GM23248 (cell line): ENCODE measurements at regions not wholly inside any gene's neighbourhood (a gene's known extent, or its start where the extent isn't known, plus 50 kb on each side); places are given as distances from the start of the nearest gene placed in this dataset.
A peak's percentile ranks its signal among the peaks of the same experiment; 100 is the strongest.
"Not testable (repeated sequence)": the region's sequence is repeated elsewhere in the genome, so short reads cannot be mapped to it uniquely, and the experiment has no call there.

Experiments used
- DNase-seq: peaks from one replicate; pipeline ENCODE4 v3.0.0-alpha.2; 2015
- H2AFZ ChIP-seq: fragments of 200-600 bp; sonication (generic); 2 replicates; pipeline ENCODE4 v1.6.1; 2016; ENCODE audit warnings: antibody characterized with exemption
- H3F3A ChIP-seq: fragments of 200-600 bp; sonication (generic); 2 replicates; pipeline ENCODE4 v1.6.1; 2016; ENCODE audit warnings: mild to moderate bottlenecking, antibody characterized with exemption, mixed run types; ENCODE audit not compliant: insufficient read depth
- H3K27ac ChIP-seq: fragments of 200-600 bp; sonication (generic); 2 replicates; pipeline ENCODE4 v1.5.1; 2016; ENCODE audit warnings: mild to moderate bottlenecking
- H3K27me3 ChIP-seq: fragments of 200-600 bp; sonication (generic); replicated peaks from 2 replicates; pipeline ENCODE4 v1.6.1; 2016; ENCODE audit warnings: mild to moderate bottlenecking; ENCODE audit not compliant: insufficient read depth
- H3K36me3 ChIP-seq: fragments of 200-600 bp; sonication (generic); 2 replicates; pipeline ENCODE4 v1.6.1; 2016; ENCODE audit warnings: low read depth, mild to moderate bottlenecking
- H3K4me1 ChIP-seq: fragments of 200-600 bp; sonication (generic); 2 replicates; pipeline ENCODE4 v1.6.1; 2016; ENCODE audit warnings: mild to moderate bottlenecking; ENCODE audit not compliant: insufficient read depth
- H3K4me2 ChIP-seq: fragments of 200-600 bp; sonication (generic); one replicate; pipeline ENCODE4 v1.6.1; 2016; ENCODE audit warnings: mild to moderate bottlenecking; ENCODE audit not compliant: unreplicated experiment
- H3K4me3 ChIP-seq: fragments of 200-600 bp; sonication (generic); 2 replicates; pipeline ENCODE4 v1.5.1; 2016; ENCODE audit warnings: mild to moderate bottlenecking
- H3K79me2 ChIP-seq: fragments of 200-600 bp; sonication (generic); 2 replicates; pipeline ENCODE4 v1.6.1; 2016; ENCODE audit warnings: mild to moderate bottlenecking; ENCODE audit not compliant: insufficient read depth
- H3K9ac ChIP-seq: fragments of 200-600 bp; sonication (generic); 2 replicates; pipeline ENCODE4 v1.6.1; 2016; ENCODE audit warnings: mild to moderate bottlenecking
- H3K9me2 ChIP-seq: fragments of 200-600 bp; sonication (generic); 2 replicates; pipeline ENCODE4 v1.6.1; 2016; ENCODE audit warnings: mixed run types, mild to moderate bottlenecking, moderate library complexity; ENCODE audit not compliant: insufficient read depth
- H3K9me3 ChIP-seq: fragments of 200-600 bp; sonication (generic); one replicate; pipeline ENCODE4 v1.6.1; 2017; ENCODE audit warnings: low read depth
- H4K20me1 ChIP-seq: fragments of 200-600 bp; sonication (generic); 2 replicates; pipeline ENCODE4 v1.6.0; 2016; ENCODE audit not compliant: insufficient read depth
- EZH2 ChIP-seq: fragments of 200-600 bp; sonication (generic); IDR thresholded peaks from 2 replicates; pipeline ENCODE4 v1.6.1; 2018; ENCODE audit warnings: antibody characterized with exemption, mild to moderate bottlenecking; ENCODE audit not compliant: insufficient read depth, poor library complexity, severe bottlenecking
- EZH2phosphoT487 ChIP-seq: fragments of 200-600 bp; sonication (generic); IDR thresholded peaks from 2 replicates; pipeline ENCODE4 v1.6.1; 2018; ENCODE audit warnings: antibody characterized with exemption, moderate library complexity, mild to moderate bottlenecking, low read depth; ENCODE audit not compliant: insufficient read depth
- WGBS, 2 experiments: methylation state at CpG; one replicate each; pipeline ENCODE4 v1.1.6; 2015 to 2017; ENCODE audit warnings: low lambda C conversion rate in 2 of 2, low coverage in 1 of 2; ENCODE audit errors: missing lambda C conversion rate in 2 of 2; 5-methylcytosine and 5-hydroxymethylcytosine counted together
- in situ Hi-C: fragments of 300-500 bp; cut with MboI; formaldehyde crosslinking; loops from 2 replicates; pipeline ENCODE4 v1.15.0; 2020

DNA sequence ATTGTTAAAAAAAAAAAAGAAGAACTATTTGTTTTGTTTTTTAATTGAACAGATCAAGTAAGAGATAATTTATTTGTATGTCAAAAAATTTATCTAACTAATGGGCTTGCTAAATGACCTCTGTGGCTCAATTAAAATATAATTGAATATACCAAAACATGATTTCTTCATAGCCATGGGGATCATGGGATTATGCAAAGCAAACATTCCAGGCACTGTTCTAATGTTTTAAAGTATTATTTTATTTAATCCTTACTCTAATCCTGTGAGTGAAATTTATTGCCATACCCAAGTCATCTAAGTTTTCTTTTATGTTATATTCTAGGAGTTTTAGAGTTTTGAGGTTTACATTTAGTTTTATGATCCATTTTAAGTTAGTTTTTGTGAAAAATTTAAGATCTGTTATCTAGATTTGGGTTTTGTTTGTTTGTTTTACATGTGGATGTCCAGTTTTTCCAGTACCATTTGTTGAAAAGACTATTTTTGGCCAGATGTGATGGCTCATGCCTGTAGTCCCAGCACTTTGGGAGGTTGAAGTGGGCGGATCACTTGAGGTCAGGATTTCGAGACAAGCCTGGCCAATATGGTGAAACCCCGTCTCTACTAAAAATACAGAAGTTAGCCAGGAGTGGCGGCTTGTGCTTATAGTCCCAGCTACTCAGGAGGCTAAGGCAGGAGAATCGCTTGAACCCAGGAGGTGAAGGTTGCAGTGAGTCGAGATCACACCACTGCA lies 52.3 kb upstream of the CNOT10 start:
- H3K27ac ChIP-seq: no peak overlapping the region
- H3F3A ChIP-seq: no peaks in the 10 kb centered on the region
- no peaks in the 10 kb centered on the region for H3K4me1 ChIP-seq
- no peak for TF ChIP-seq EZH2
- no peak for TF ChIP-seq EZH2phosphoT487
- in situ Hi-C loops: no loop called here
- no peaks in the 10 kb centered on the region for H3K9me3 ChIP-seq
- H4K20me1 ChIP-seq: no peaks in the 10 kb centered on the region
- H3K79me2 ChIP-seq: no peaks in the 10 kb centered on the region
- no peak for DNase-seq
- peaks cover 17% of the 10 kb centered on the region; the same call in 1 of the 2 replicates for H3K27me3 ChIP-seq
- no peaks in the 10 kb centered on the region for H3K36me3 ChIP-seq
- WGBS, 2 experiments: 48 to 49% methylated on average over 6 of the region's 6 CpGs
- no peak overlapping the region for H3K9ac ChIP-seq
- no peak overlapping the region for H2AFZ ChIP-seq
- H3K4me2 ChIP-seq: no peak overlapping the region
- H3K4me3 ChIP-seq: no peak overlapping the region
- no peaks in the 10 kb centered on the region for H3K9me2 ChIP-seq

DNA sequence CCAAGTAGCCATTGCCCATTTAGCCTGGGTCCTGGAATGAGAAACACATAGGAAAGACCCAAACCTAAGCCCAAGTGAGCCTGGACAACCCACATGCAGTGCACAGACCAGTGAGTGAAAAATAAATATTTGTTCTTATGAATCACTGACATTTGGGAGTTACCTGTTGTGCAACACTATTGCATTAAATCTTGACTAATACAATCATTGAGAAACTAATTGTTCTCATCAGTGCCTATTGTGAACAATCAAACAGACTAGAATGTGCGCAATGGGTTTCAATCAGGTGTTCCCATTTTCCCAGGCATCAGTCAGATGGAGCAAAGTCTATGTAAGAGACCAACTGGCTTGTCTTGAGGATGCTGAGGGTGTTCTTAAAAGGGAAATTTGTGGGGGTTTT lies 54.7 kb upstream of the CNOT10 start:
- TF ChIP-seq EZH2 (no peak), EZH2phosphoT487 (no peak)
- H3K9me3 ChIP-seq: no peaks in the 10 kb centered on the region
- no peaks in the 10 kb centered on the region for H4K20me1 ChIP-seq
- no peak overlapping the region for H2AFZ ChIP-seq
- in situ Hi-C loops: no loop called here
- peak; percentile 52 for DNase-seq
- no peak overlapping the region for H3K4me2 ChIP-seq
- 43% methylated on average over 1 of the region's 1 CpG for WGBS, 2 experiments
- no peaks in the 10 kb centered on the region for H3K79me2 ChIP-seq
- no peaks in the 10 kb centered on the region for H3K9me2 ChIP-seq
- H3K27me3 ChIP-seq: 0 out of 2 replicates have a peak, but pooled peaks cover under 1% of the 10 kb centered on the region
- no peaks in the 10 kb centered on the region for H3K4me1 ChIP-seq
- H3K4me3 ChIP-seq: no peak overlapping the region
- no peaks in the 10 kb centered on the region for H3K36me3 ChIP-seq
- H3K9ac ChIP-seq: no peak overlapping the region
- H3K27ac ChIP-seq: no peak overlapping the region
- H3F3A ChIP-seq: no peaks in the 10 kb centered on the region

DNA sequence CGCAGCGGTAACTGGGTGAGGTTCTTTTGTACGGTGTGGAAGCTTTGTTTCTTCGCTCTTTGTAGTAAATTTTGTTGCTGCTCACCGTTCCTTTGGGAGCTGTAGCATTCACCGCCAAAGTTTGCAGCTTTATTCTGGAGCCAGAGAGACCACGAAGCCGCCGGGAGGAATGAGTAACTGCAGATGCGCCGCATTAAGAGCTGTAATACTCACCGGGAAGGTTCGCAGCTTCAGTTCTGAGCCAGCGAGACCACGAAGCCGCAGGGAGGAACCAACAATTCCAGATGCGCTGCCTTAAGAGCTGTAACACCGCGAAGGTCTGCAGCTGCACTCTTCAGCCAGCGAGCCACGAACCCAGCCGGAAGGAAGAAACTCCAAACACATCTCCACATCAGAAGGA lies 56.0 kb upstream of the DYNC1LI1 start:
- Histone ChIP-seq H3K27me3 (peaks cover 8% of the 10 kb centered on the region; the same call in 1 of the 2 replicates), H3F3A (no peaks in the 10 kb centered on the region), H3K36me3 (no peaks in the 10 kb centered on the region), H2AFZ (no peak overlapping the region), H3K9me2 (no peaks in the 10 kb centered on the region), H4K20me1 (no peaks in the 10 kb centered on the region), H3K4me2 (no peak overlapping the region), H3K79me2 (no peaks in the 10 kb centered on the region), H3K4me1 (no peaks in the 10 kb centered on the region), H3K9ac (no peak overlapping the region), H3K27ac (no peak overlapping the region), H3K4me3 (no peak overlapping the region), H3K9me3 (no peaks in the 10 kb centered on the region)
- in situ Hi-C loops: no loop called here
- TF ChIP-seq EZH2: no peak
- TF ChIP-seq EZH2phosphoT487: no peak
- WGBS, 2 experiments: 76 to 81% methylated on average over 22 of the region's 22 CpGs
- DNase-seq: no peak

DNA sequence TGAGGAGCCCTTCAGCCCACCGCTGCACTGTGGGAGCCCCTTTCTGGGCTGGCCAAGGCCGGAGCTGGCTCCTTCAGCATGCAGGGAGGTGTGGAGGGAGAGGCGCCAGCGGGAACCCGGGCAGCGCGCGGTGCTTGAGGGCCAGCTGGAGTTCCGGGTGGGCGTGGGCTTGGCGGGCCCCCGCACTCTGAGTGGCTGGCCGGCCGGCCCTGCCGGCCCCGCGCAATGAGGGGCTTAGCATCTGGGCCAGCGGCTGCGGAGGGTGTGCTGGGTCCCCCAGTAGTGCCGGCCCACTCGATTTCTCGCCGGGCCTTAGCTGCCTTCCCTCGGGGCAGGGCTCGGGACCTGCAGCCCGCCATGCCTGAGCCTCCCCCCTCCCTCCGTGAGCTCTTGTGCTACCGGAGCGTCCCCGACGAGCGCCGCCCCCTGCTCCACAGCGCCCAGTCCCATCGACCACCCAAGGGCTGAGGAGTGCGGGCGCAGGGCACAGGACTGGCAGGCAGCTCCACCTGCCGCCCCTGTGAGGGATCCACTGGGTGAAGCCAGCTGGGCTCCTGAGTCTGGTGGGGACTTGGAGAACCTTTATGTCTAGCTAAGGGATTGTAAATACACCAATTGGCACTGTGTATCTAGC lies 55.0 kb upstream of the DYNC1LI1 start:
- H3F3A ChIP-seq, H3K9me2 ChIP-seq, DNase-seq, in situ Hi-C loops, H4K20me1 ChIP-seq, H3K27ac ChIP-seq, H3K9ac ChIP-seq, H2AFZ ChIP-seq, H3K4me2 ChIP-seq, H3K4me3 ChIP-seq, H3K9me3 ChIP-seq, H3K79me2 ChIP-seq, H3K4me1 ChIP-seq, H3K36me3 ChIP-seq, H3K27me3 ChIP-seq: not testable (repeated sequence)
- 91 to 92% methylated on average over 20 to 30 of the region's 38 CpGs for WGBS, 2 experiments

DNA sequence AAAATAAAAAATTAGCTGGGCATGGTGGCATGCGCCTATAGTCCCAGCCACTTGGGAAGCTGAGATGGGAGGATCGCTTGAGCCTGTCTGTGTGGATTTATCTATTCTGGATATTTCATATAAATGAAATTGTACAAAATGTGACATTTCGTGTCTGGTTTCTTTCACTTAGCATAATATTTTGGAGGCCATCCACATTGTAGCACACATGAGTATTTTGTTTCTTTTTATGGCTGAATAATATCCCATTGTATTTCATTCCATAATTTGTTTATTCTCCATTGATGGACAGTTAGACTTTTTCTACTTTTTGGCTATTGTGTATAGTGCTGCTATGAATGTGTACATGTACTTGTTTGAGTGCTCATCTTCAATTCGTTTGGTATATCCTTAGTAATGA lies 52.9 kb upstream of the DYNC1LI1 start:
- Histone ChIP-seq H3K4me1 (no peaks in the 10 kb centered on the region), H3K36me3 (no peaks in the 10 kb centered on the region), H3K9ac (no peak overlapping the region), H3K79me2 (no peaks in the 10 kb centered on the region), H2AFZ (no peak overlapping the region), H3K27ac (no peak overlapping the region), H3K9me3 (no peaks in the 10 kb centered on the region), H3K4me3 (no peak overlapping the region), H3K27me3 (peaks cover 8% of the 10 kb centered on the region; the same call in 1 of the 2 replicates), H4K20me1 (no peaks in the 10 kb centered on the region), H3K4me2 (no peak overlapping the region), H3K9me2 (no peaks in the 10 kb centered on the region), H3F3A (no peaks in the 10 kb centered on the region)
- DNase-seq: no peak
- in situ Hi-C loops: no loop called here
- WGBS, 2 experiments: 36 to 42% methylated on average over 4 of the region's 4 CpGs
- TF ChIP-seq EZH2 (no peak), EZH2phosphoT487 (no peak)
